H1 (cell line): ENCODE measurements at regions not wholly inside any gene's neighbourhood (a gene's known extent, or its start where the extent isn't known, plus 50 kb on each side); places are given as distances from the start of the nearest gene placed in this dataset.

ENCODE experiments used
- CTCF ChIA-PET: fragments of 300-600 bp; sonication (Branson Sonifier 250); formaldehyde crosslinking; loops from one replicate; lab custom pipeline; 2021; ENCODE audit not compliant: partially characterized antibody; lab: Charles Lee
- POLR2A ChIA-PET: fragments of 300-600 bp; sonication (Branson Sonifier 250); formaldehyde crosslinking; loops from one replicate; lab custom pipeline; 2021; ENCODE audit warnings: inconsistent platforms; ENCODE audit not compliant: partially characterized antibody; lab: Charles Lee
- DNase-seq, 2 experiments: peaks; one replicate each; pipeline versions ENCODE4 v3.0.0 to v3.0.0-alpha.2; 2010 to 2022; ENCODE audit warnings: low spot score in 2 of 2, low read depth in 1 of 2, mixed read lengths in 1 of 2
- FAIRE-seq: peaks from 2 replicates; lab custom pipeline; 2011; peaks lifted over from hg19 to GRCh38; lab: Jason Lieb, UNC
- H2AFZ ChIP-seq: 2 replicates; pipeline ENCODE4 v1.8.1; 2012; ENCODE audit warnings: low read length, inconsistent platforms
- H2AK5ac ChIP-seq: 2 replicates; pipeline ENCODE4 v1.6.1; 2013; ENCODE audit warnings: low read depth, low read length
- H2BK120ac ChIP-seq: replicated peaks from 2 replicates; pipeline ENCODE3; 2013; ENCODE audit warnings: low read depth, low read length, inconsistent platforms
- H2BK12ac ChIP-seq: 2 replicates; pipeline ENCODE4 v1.6.1; 2013; ENCODE audit warnings: low read depth, low read length
- H2BK15ac ChIP-seq: 2 replicates; pipeline ENCODE4 v1.6.1; 2013; ENCODE audit warnings: low read length
- H2BK20ac ChIP-seq: 2 replicates; pipeline ENCODE4 v1.6.1; 2013; ENCODE audit warnings: low read length
- H2BK5ac ChIP-seq: 2 replicates; pipeline ENCODE4 v1.6.1; 2013; ENCODE audit warnings: low read depth, low read length
- H3K14ac ChIP-seq: 2 replicates; pipeline ENCODE4 v1.6.1; 2013; ENCODE audit warnings: inconsistent platforms; ENCODE audit not compliant: insufficient read length
- H3K18ac ChIP-seq: 2 replicates; pipeline ENCODE4 v1.6.1; 2013; ENCODE audit warnings: low read length; ENCODE audit errors: extremely low read depth
- H3K23ac ChIP-seq: 2 replicates; pipeline ENCODE4 v1.6.1; 2013; ENCODE audit warnings: inconsistent platforms; ENCODE audit not compliant: insufficient read length
- H3K23me2 ChIP-seq: 2 replicates; pipeline ENCODE4 v1.6.1; 2013; ENCODE audit warnings: low read depth, low read length
- H3K27ac ChIP-seq: 2 replicates; pipeline ENCODE4 v1.6.1; 2011; ENCODE audit warnings: low read depth, low read length, inconsistent platforms
- H3K27me3 ChIP-seq, 4 experiments: replicated peaks in 1 of 4; 1 replicate in 1 of 4; 2 replicates in 3 of 4; pipeline versions ENCODE4 v1.6.1 to v1.8.1; 2011 to 2013; ENCODE audit warnings: low read length in 3 of 4, mild to moderate bottlenecking in 3 of 4, inconsistent platforms in 2 of 4, mixed read lengths in 2 of 4, moderate library complexity in 1 of 4; ENCODE audit not compliant: control insufficient read depth in 3 of 4, insufficient read depth in 3 of 4; ENCODE audit errors: extremely low read depth in 1 of 4
- H3K36me3 ChIP-seq, 4 experiments: 2 replicates each; pipeline versions ENCODE4 v1.6.1 to v1.8.1; 2011 to 2013; ENCODE audit warnings: mild to moderate bottlenecking in 4 of 4, low read length in 3 of 4, moderate library complexity in 2 of 4, control low read depth in 1 of 4, inconsistent platforms in 1 of 4; ENCODE audit not compliant: insufficient read depth in 4 of 4, control insufficient read depth in 2 of 4
- H3K4ac ChIP-seq: replicated peaks from 2 replicates; pipeline ENCODE3; 2013; ENCODE audit warnings: low read length, low read depth, mixed read lengths, inconsistent platforms; ENCODE audit not compliant: insufficient read length
- H3K4me1 ChIP-seq, 4 experiments: replicated peaks in 1 of 4; 1 replicate in 1 of 4; 2 replicates in 3 of 4; pipeline versions ENCODE4 v1.6.1 to v1.8.1; 2011 to 2013; ENCODE audit warnings: low read length in 3 of 4, inconsistent platforms in 2 of 4, mixed read lengths in 1 of 4; ENCODE audit not compliant: insufficient read depth in 4 of 4, control insufficient read depth in 3 of 4
- H3K4me2 ChIP-seq, 2 experiments: 2 replicates each; pipeline versions ENCODE4 v1.6.1 to v1.8.1; 2011 to 2013; ENCODE audit warnings: low read depth in 2 of 2, low read length in 2 of 2, control low read depth in 1 of 2, inconsistent platforms in 1 of 2, mild to moderate bottlenecking in 1 of 2; ENCODE audit not compliant: insufficient read depth in 1 of 2
- H3K4me3 ChIP-seq, 4 experiments: fragments of 200-600, 300-600 bp in 1 of 4; sonication (generic), shearing (Covaris generic), sonication (Bioruptor Twin) in 1 of 4; 2 replicates each; pipeline versions ENCODE4 v1.5.1 to v1.8.1; 2011 to 2016; ENCODE audit warnings: low read length in 4 of 4, low read depth in 3 of 4, control low read depth in 2 of 4, inconsistent platforms in 2 of 4, mild to moderate bottlenecking in 2 of 4, mixed read lengths in 1 of 4, moderate library complexity in 1 of 4; ENCODE audit not compliant: insufficient read depth in 2 of 4; ENCODE audit errors: extremely low read depth in 1 of 4
- H3K56ac ChIP-seq: replicated peaks from 2 replicates; pipeline ENCODE3; 2013; ENCODE audit warnings: low read depth, mild to moderate bottlenecking, mixed read lengths, low read length, inconsistent platforms; ENCODE audit not compliant: insufficient read length
- H3K79me1 ChIP-seq: 2 replicates; pipeline ENCODE4 v1.6.1; 2013; ENCODE audit warnings: low read depth, low read length, control low read depth
- H3K79me2 ChIP-seq, 2 experiments: 2 replicates each; pipeline versions ENCODE4 v1.6.1 to v1.8.1; 2012 to 2013; ENCODE audit warnings: low read length in 2 of 2, mild to moderate bottlenecking in 2 of 2, inconsistent platforms in 1 of 2; ENCODE audit not compliant: insufficient read depth in 2 of 2, control insufficient read depth in 1 of 2
- H3K9ac ChIP-seq, 4 experiments: replicated peaks in 1 of 4; 1 replicate in 1 of 4; 2 replicates in 3 of 4; pipeline versions ENCODE4 v1.6.1 to v1.8.1; 2011 to 2013; ENCODE audit warnings: low read depth in 3 of 4, low read length in 3 of 4, control low read depth in 2 of 4, mild to moderate bottlenecking in 2 of 4, moderate library complexity in 2 of 4, inconsistent platforms in 1 of 4; ENCODE audit errors: extremely low read depth in 1 of 4
- H3K9me3 ChIP-seq, 2 experiments: 2 replicates each; pipeline versions ENCODE4 v1.6.1 to v1.8.1; 2012 to 2013; ENCODE audit warnings: mild to moderate bottlenecking in 2 of 2, moderate library complexity in 2 of 2, control low read depth in 1 of 2, inconsistent platforms in 1 of 2, low read depth in 1 of 2, low read length in 1 of 2, mixed read lengths in 1 of 2; ENCODE audit not compliant: insufficient read depth in 2 of 2
- H4K20me1 ChIP-seq, 2 experiments: replicated peaks in 1 of 2; 2 replicates each; pipeline versions ENCODE3 to v1.8.1; 2011 to 2013; ENCODE audit warnings: inconsistent platforms in 2 of 2, low read length in 2 of 2, mild to moderate bottlenecking in 1 of 2; ENCODE audit not compliant: insufficient read depth in 2 of 2, control insufficient read depth in 1 of 2
- H4K5ac ChIP-seq: 2 replicates; pipeline ENCODE4 v1.6.1; 2013; ENCODE audit warnings: low read length, low read depth, mixed read lengths, inconsistent platforms; ENCODE audit not compliant: insufficient read length
- H4K8ac ChIP-seq: 2 replicates; pipeline ENCODE4 v1.8.0; 2013; ENCODE audit warnings: mild to moderate bottlenecking, moderate library complexity, low read length, inconsistent platforms; ENCODE audit not compliant: insufficient read depth; ENCODE audit errors: extremely low read depth
- H4K91ac ChIP-seq: replicated peaks from 2 replicates; pipeline ENCODE3; 2013; ENCODE audit warnings: low read length, mixed read lengths, inconsistent platforms; ENCODE audit not compliant: insufficient read length
- ASH2L ChIP-seq: fragments of 200-600, 300-600 bp; sonication (generic); IDR thresholded peaks from one replicate; pipeline ENCODE4 v1.7.1; 2017; ENCODE audit warnings: low read length
- ATF3 ChIP-seq: IDR thresholded peaks from 2 replicates; pipeline ENCODE4 v1.6.1; 2011; ENCODE audit warnings: low read depth, mild to moderate bottlenecking, low read length; ENCODE audit not compliant: insufficient read depth
- GABPA ChIP-seq: IDR thresholded peaks from 2 replicates; pipeline ENCODE4 v1.6.1; 2011; ENCODE audit warnings: mild to moderate bottlenecking, low read length, moderate library complexity, borderline replicate concordance; ENCODE audit not compliant: insufficient read depth
- KDM4A ChIP-seq: IDR thresholded peaks from one replicate; pipeline ENCODE4 v1.7.1; 2012; ENCODE audit warnings: low read depth, mild to moderate bottlenecking, moderate library complexity, low read length, inconsistent platforms; ENCODE audit not compliant: severe bottlenecking
- NANOG ChIP-seq: IDR thresholded peaks from 2 replicates; pipeline ENCODE4 v1.6.1; 2011; ENCODE audit warnings: low read length, low read depth, mild to moderate bottlenecking, inconsistent platforms; ENCODE audit not compliant: insufficient read depth, poor library complexity, severe bottlenecking
- SIN3A ChIP-seq, 2 experiments: IDR thresholded peaks in 1 of 2; conservative IDR thresholded peaks in 1 of 2; 2 replicates each; pipeline ENCODE4 v1.6.1; 2011 to 2012; ENCODE audit warnings: low read length in 2 of 2, improper control_type of control experiment in 1 of 2, low read depth in 1 of 2, mild to moderate bottlenecking in 1 of 2
- SRF ChIP-seq: IDR thresholded peaks from 2 replicates; pipeline ENCODE4 v1.6.1; 2011; ENCODE audit warnings: mild to moderate bottlenecking, low read depth, low read length, moderate library complexity
- TCF12 ChIP-seq: IDR thresholded peaks from 2 replicates; pipeline ENCODE4 v1.6.1; 2011; ENCODE audit warnings: low read depth, mild to moderate bottlenecking, low read length
- USF2 ChIP-seq: IDR thresholded peaks from 2 replicates; pipeline ENCODE4 v1.6.1; 2011; ENCODE audit warnings: low read length, improper control_type of control experiment
- WGBS, 2 experiments: shearing (Covaris generic) in 1 of 2; methylation state at CpG; one replicate each; pipeline versions ENCODE4 v1.1.6 to v1.1.7; 2013 to 2015; ENCODE audit warnings: low lambda C conversion rate in 2 of 2, mixed read lengths in 2 of 2, inconsistent platforms in 1 of 2, low coverage in 1 of 2, missing lambda C conversion rate in 1 of 2; ENCODE audit not compliant: insufficient replicate concordance in 2 of 2, insufficient coverage in 1 of 2, insufficient read length in 1 of 2; ENCODE audit errors: extremely low coverage in 1 of 2, missing lambda C conversion rate in 1 of 2; 5-methylcytosine and 5-hydroxymethylcytosine counted together

GRCh38 chr6:15802466-15802865, 139.6 kb upstream of the DTNBP1 start:
- no peak for TF ChIP-seq ASH2L
- no peak for TF ChIP-seq USF2
- no peak for TF ChIP-seq GABPA
- no peak for TF ChIP-seq ATF3
- TF ChIP-seq SIN3A (conservative IDR thresholded peaks at IDR 0.05 in 1 of 2, IDR thresholded peaks at IDR 0.05 in 1 of 2; ENCODE audit: low read depth in 1 of 2, low read length in 2 of 2), result no peak
- no peak for TF ChIP-seq NANOG
- TF ChIP-seq TCF12, result no peak
- TF ChIP-seq KDM4A, result no peak
- TF ChIP-seq SRF, result no peak
- Histone ChIP-seq H3K79me2 (no peaks in the 10 kb centered on the region), H3K79me1 (no peaks in the 10 kb centered on the region), H3K4me3 (no peak overlapping the region), H3K18ac (no peak overlapping the region), H2AFZ (no peak overlapping the region), H4K20me1 (no peaks in the 10 kb centered on the region), H2BK120ac (no peak overlapping the region), H3K56ac (no peak overlapping the region), H4K8ac (no peak overlapping the region), H3K14ac (no peak overlapping the region), H3K36me3 (peaks cover 0 to 6% (median 0%) of the 10 kb centered on the region in 4 experiments; a peak in 1 of 8 replicates), H2BK20ac (no peak overlapping the region), H3K4me1 (0 out of 7 replicates have a peak, but pooled peaks cover 0 to 2% (median 0%) of the 10 kb centered on the region in 4 experiments), H2AK5ac (no peak overlapping the region), H3K9ac (no peak overlapping the region), H2BK5ac (no peak overlapping the region), H2BK12ac (no peak overlapping the region), H3K4me2 (no peak overlapping the region), H3K23ac (no peak overlapping the region), H3K4ac (no peak overlapping the region), H4K91ac (no peak overlapping the region), H4K5ac (no peak overlapping the region), H2BK15ac (no peak overlapping the region), H3K27me3 (no peaks in the 10 kb centered on the region), H3K27ac (no peak overlapping the region), H3K9me3 (peaks cover 3 to 15% of the 10 kb centered on the region in 2 experiments; a peak in 3 of 4 replicates), H3K23me2 (no peaks in the 10 kb centered on the region)
- CTCF ChIA-PET, result no interaction called here
- DNase-seq (no peak), FAIRE-seq (no peak)
- POLR2A ChIA-PET, result no interaction called here
- 87% methylated on average over 5 of the region's 5 CpGs; no CpG with 5 or more reads in 1 of the 2 experiments for WGBS, 2 experiments
